HEK293 (cell line): ENCODE measurements at regions not wholly inside any gene's neighbourhood (a gene's known extent, or its start where the extent isn't known, plus 50 kb on each side); places are given as distances from the start of the nearest gene placed in this dataset.

Source experiments
- CTCF ChIA-PET: fragments of 350-600 bp; formaldehyde crosslinking; extraction: SDS; loops from one replicate; lab custom pipeline; 2021; ENCODE audit warnings: antibody characterized with exemption; lab: Yijun Ruan, JAX
- POLR2A ChIA-PET: fragments of 300-600 bp; formaldehyde crosslinking; extraction: SDS; loops from one replicate; lab custom pipeline; 2020; ENCODE audit warnings: antibody characterized with exemption, inconsistent platforms; lab: Yijun Ruan, JAX
- H3K27ac ChIP-seq: fragments of 200-500 bp; sonication (Bioruptor generic); 2 replicates; pipeline ENCODE4 v1.5.1; 2014; ENCODE audit warnings: low read depth, low read length, control low read depth, inconsistent platforms; ENCODE audit errors: extremely low read depth
- H3K36me3 ChIP-seq, 2 experiments: fragments of 200-500 bp in 1 of 2; sonication (Bioruptor generic) in 1 of 2; 1 replicate in 1 of 2; 2 replicates in 1 of 2; pipeline ENCODE4 v1.5.1; 2014 to 2017; ENCODE audit warnings: inconsistent platforms in 2 of 2, low read length in 2 of 2; ENCODE audit not compliant: control insufficient read depth in 2 of 2, insufficient read depth in 1 of 2
- H3K4me1 ChIP-seq: fragments of 200-500 bp; sonication (Bioruptor generic); 2 replicates; pipeline ENCODE4 v1.5.1; 2014; ENCODE audit warnings: mild to moderate bottlenecking, low read length, inconsistent platforms; ENCODE audit not compliant: control insufficient read depth, insufficient read depth
- H3K4me3 ChIP-seq: 2 replicates; pipeline ENCODE4 v1.5.1; 2011; ENCODE audit warnings: low read depth, mild to moderate bottlenecking, control low read depth, low read length, moderate library complexity
- H3K9me3 ChIP-seq: fragments of 200-500 bp; sonication (Bioruptor generic); 2 replicates; pipeline ENCODE4 v1.5.1; 2014; ENCODE audit warnings: low read depth, low read length, inconsistent platforms; ENCODE audit not compliant: control insufficient read depth, insufficient read depth
- BCL11B ChIP-seq: fragments of 450-650 bp; formaldehyde crosslinking; IDR thresholded peaks from 2 replicates; pipeline ENCODE4 v1.5.1; 2016; ENCODE audit warnings: low read depth, missing biosample characterization, missing genetic modification characterization
- OSR2 ChIP-seq: fragments of 450-650 bp; formaldehyde crosslinking; IDR thresholded peaks from 2 replicates; pipeline ENCODE4 v1.5.1; 2016; ENCODE audit warnings: missing biosample characterization, missing genetic modification characterization
- OVOL3 ChIP-seq: fragments of 450-650 bp; formaldehyde crosslinking; IDR thresholded peaks from 2 replicates; pipeline ENCODE4 v1.5.1; 2016; ENCODE audit warnings: missing biosample characterization, missing genetic modification characterization
- SALL2 ChIP-seq: fragments of 450-650 bp; formaldehyde crosslinking; IDR thresholded peaks from 2 replicates; pipeline ENCODE4 v1.5.0; 2017; ENCODE audit warnings: missing biosample characterization, mild to moderate bottlenecking, missing genetic modification characterization, borderline replicate concordance
- TCF7L2 ChIP-seq: IDR thresholded peaks from 2 replicates; pipeline ENCODE4 v1.6.1; 2011; ENCODE audit warnings: low read depth, mild to moderate bottlenecking, inconsistent platforms, low read length, moderate library complexity, borderline replicate concordance
- YY1 ChIP-seq: fragments of 450-650 bp; formaldehyde crosslinking; IDR thresholded peaks from 2 replicates; pipeline ENCODE4 v1.5.1; 2018; ENCODE audit warnings: missing biosample characterization, missing genetic modification characterization
- ZBTB48 ChIP-seq: fragments of 450-650 bp; formaldehyde crosslinking; IDR thresholded peaks from 2 replicates; pipeline ENCODE4 v1.5.1; 2016; ENCODE audit warnings: missing biosample characterization, missing genetic modification characterization
- ZNF10 ChIP-seq: fragments of 450-650 bp; formaldehyde crosslinking; IDR thresholded peaks from 2 replicates; pipeline ENCODE4 v1.5.1; 2017; ENCODE audit warnings: missing biosample characterization, missing genetic modification characterization
- ZNF121 ChIP-seq: fragments of 450-650 bp; formaldehyde crosslinking; IDR thresholded peaks from 2 replicates; pipeline ENCODE4 v1.5.1; 2016; ENCODE audit warnings: missing biosample characterization, missing genetic modification characterization
- ZNF248 ChIP-seq: fragments of 450-650 bp; formaldehyde crosslinking; IDR thresholded peaks from 2 replicates; pipeline ENCODE4 v1.5.1; 2017; ENCODE audit warnings: missing biosample characterization, missing genetic modification characterization
- ZNF501 ChIP-seq: fragments of 450-650 bp; formaldehyde crosslinking; IDR thresholded peaks from 2 replicates; pipeline ENCODE4 v1.5.1; 2016; ENCODE audit warnings: missing biosample characterization, missing genetic modification characterization
- ZNF521 ChIP-seq: fragments of 450-650 bp; formaldehyde crosslinking; IDR thresholded peaks from 2 replicates; pipeline ENCODE4 v1.5.1; 2017; ENCODE audit warnings: missing biosample characterization, mild to moderate bottlenecking, missing genetic modification characterization
- ZNF571 ChIP-seq: fragments of 450-650 bp; formaldehyde crosslinking; IDR thresholded peaks from 2 replicates; pipeline ENCODE4 v1.5.0; 2017; ENCODE audit warnings: missing biosample characterization, missing genetic modification characterization
- ZNF585B ChIP-seq: fragments of 450-650 bp; formaldehyde crosslinking; IDR thresholded peaks from 2 replicates; pipeline ENCODE4 v1.5.1; 2016; ENCODE audit warnings: missing biosample characterization, missing genetic modification characterization
- ZNF600 ChIP-seq: fragments of 450-650 bp; formaldehyde crosslinking; IDR thresholded peaks from 2 replicates; pipeline ENCODE4 v1.5.1; 2016; ENCODE audit warnings: missing biosample characterization, missing genetic modification characterization
- ZNF707 ChIP-seq: fragments of 450-650 bp; formaldehyde crosslinking; IDR thresholded peaks from 2 replicates; pipeline ENCODE4 v1.5.1; 2016; ENCODE audit warnings: missing biosample characterization, missing genetic modification characterization
- ZNF76 ChIP-seq: fragments of 450-650 bp; formaldehyde crosslinking; IDR thresholded peaks from 2 replicates; pipeline ENCODE4; 2016; ENCODE audit warnings: low read depth, missing biosample characterization, missing genetic modification characterization, borderline replicate concordance
- ZNF785 ChIP-seq: fragments of 450-650 bp; formaldehyde crosslinking; IDR thresholded peaks from 2 replicates; pipeline ENCODE4 v1.5.1; 2016; ENCODE audit warnings: missing biosample characterization, missing genetic modification characterization
- ZNF837 ChIP-seq: fragments of 450-650 bp; formaldehyde crosslinking; IDR thresholded peaks from 2 replicates; pipeline ENCODE4 v1.5.1; 2016; ENCODE audit warnings: missing biosample characterization, missing genetic modification characterization
- TF ChIP-seq, protein P1 (sequence below): fragments of 450-650 bp; formaldehyde crosslinking; IDR thresholded peaks from 2 replicates; pipeline ENCODE4 v1.5.1; 2016; ENCODE audit warnings: missing biosample characterization, missing genetic modification characterization
- TF ChIP-seq, protein P2 (sequence below): fragments of 450-650 bp; formaldehyde crosslinking; IDR thresholded peaks from 2 replicates; pipeline ENCODE4 v1.5.1; 2016; ENCODE audit warnings: missing biosample characterization, missing genetic modification characterization
- TF ChIP-seq, protein P3 (sequence below): fragments of 450-650 bp; formaldehyde crosslinking; IDR thresholded peaks from 2 replicates; pipeline ENCODE4 v1.5.1; 2016; ENCODE audit warnings: missing biosample characterization, missing genetic modification characterization
- TF ChIP-seq, protein P4 (sequence below): fragments of 450-650 bp; formaldehyde crosslinking; IDR thresholded peaks from 2 replicates; pipeline ENCODE4 v1.5.1; 2016; ENCODE audit warnings: missing biosample characterization, missing genetic modification characterization
- TF ChIP-seq, protein P5 (sequence below): fragments of 450-650 bp; formaldehyde crosslinking; IDR thresholded peaks from 2 replicates; pipeline ENCODE4 v1.5.1; 2016; ENCODE audit warnings: missing biosample characterization, missing genetic modification characterization
- TF ChIP-seq, protein P6 (sequence below): fragments of 450-650 bp; formaldehyde crosslinking; IDR thresholded peaks from 2 replicates; pipeline ENCODE4; 2016; ENCODE audit warnings: missing biosample characterization, missing genetic modification characterization

DNA sequence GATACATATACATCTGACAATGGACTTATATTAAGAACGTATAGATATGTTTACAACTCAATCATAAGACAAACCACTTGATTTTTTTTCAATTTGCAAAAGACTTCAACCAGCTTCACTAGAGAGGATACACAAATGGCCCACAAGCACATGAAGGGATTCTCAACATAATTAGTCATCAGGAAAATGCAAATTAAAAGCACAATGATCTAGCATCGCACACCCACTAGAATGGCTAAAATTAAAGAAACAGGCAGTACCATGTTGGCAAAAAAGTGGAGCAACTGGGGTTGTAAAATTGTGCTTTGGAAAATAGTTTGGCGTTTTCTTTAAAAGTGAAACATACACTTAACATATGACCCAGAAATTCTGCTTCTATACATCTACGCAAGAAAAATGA, 80.0 kb upstream of the TRIO start (continued):
- TF ChIP-seq, protein P1, sequence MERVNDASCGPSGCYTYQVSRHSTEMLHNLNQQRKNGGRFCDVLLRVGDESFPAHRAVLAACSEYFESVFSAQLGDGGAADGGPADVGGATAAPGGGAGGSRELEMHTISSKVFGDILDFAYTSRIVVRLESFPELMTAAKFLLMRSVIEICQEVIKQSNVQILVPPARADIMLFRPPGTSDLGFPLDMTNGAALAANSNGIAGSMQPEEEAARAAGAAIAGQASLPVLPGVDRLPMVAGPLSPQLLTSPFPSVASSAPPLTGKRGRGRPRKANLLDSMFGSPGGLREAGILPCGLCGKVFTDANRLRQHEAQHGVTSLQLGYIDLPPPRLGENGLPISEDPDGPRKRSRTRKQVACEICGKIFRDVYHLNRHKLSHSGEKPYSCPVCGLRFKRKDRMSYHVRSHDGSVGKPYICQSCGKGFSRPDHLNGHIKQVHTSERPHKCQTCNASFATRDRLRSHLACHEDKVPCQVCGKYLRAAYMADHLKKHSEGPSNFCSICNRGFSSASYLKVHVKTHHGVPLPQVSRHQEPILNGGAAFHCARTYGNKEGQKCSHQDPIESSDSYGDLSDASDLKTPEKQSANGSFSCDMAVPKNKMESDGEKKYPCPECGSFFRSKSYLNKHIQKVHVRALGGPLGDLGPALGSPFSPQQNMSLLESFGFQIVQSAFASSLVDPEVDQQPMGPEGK = no peak
- TF ChIP-seq ZNF785 (tag by site-specific recombination) = no peak
- no peak for TF ChIP-seq SALL2
- TF ChIP-seq TCF7L2 = no peak
- no peak for TF ChIP-seq ZNF521 (tag by site-specific recombination)
- TF ChIP-seq ZNF121 = no peak
- TF ChIP-seq, protein P2, sequence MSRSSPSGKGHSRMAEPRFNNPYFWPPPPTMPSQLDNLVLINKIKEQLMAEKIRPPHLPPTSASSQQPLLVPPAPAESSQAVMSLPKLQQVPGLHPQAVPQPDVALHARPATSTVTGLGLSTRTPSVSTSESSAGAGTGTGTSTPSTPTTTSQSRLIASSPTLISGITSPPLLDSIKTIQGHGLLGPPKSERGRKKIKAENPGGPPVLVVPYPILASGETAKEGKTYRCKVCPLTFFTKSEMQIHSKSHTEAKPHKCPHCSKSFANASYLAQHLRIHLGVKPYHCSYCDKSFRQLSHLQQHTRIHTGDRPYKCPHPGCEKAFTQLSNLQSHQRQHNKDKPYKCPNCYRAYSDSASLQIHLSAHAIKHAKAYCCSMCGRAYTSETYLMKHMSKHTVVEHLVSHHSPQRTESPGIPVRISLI (tag by site-specific recombination) = no peak
- no peak for TF ChIP-seq ZNF585B
- TF ChIP-seq, protein P3, sequence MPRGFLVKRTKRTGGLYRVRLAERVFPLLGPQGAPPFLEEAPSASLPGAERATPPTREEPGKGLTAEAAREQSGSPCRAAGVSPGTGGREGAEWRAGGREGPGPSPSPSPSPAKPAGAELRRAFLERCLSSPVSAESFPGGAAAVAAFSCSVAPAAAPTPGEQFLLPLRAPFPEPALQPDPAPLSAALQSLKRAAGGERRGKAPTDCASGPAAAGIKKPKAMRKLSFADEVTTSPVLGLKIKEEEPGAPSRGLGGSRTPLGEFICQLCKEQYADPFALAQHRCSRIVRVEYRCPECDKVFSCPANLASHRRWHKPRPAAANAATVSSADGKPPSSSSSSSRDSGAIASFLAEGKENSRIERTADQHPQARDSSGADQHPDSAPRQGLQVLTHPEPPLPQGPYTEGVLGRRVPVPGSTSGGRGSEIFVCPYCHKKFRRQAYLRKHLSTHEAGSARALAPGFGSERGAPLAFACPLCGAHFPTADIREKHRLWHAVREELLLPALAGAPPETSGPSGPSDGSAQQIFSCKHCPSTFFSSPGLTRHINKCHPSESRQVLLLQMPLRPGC = no peak
- TF ChIP-seq, protein P4, sequence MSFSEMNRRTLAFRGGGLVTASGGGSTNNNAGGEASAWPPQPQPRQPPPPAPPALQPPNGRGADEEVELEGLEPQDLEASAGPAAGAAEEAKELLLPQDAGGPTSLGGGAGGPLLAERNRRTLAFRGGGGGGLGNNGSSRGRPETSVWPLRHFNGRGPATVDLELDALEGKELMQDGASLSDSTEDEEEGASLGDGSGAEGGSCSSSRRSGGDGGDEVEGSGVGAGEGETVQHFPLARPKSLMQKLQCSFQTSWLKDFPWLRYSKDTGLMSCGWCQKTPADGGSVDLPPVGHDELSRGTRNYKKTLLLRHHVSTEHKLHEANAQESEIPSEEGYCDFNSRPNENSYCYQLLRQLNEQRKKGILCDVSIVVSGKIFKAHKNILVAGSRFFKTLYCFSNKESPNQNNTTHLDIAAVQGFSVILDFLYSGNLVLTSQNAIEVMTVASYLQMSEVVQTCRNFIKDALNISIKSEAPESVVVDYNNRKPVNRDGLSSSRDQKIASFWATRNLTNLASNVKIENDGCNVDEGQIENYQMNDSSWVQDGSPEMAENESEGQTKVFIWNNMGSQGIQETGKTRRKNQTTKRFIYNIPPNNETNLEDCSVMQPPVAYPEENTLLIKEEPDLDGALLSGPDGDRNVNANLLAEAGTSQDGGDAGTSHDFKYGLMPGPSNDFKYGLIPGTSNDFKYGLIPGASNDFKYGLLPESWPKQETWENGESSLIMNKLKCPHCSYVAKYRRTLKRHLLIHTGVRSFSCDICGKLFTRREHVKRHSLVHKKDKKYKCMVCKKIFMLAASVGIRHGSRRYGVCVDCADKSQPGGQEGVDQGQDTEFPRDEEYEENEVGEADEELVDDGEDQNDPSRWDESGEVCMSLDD (tag by site-specific recombination) = no peak
- no peak for TF ChIP-seq ZNF501 (tag by site-specific recombination)
- TF ChIP-seq, all 188 proteins: peak for 0

DNA sequence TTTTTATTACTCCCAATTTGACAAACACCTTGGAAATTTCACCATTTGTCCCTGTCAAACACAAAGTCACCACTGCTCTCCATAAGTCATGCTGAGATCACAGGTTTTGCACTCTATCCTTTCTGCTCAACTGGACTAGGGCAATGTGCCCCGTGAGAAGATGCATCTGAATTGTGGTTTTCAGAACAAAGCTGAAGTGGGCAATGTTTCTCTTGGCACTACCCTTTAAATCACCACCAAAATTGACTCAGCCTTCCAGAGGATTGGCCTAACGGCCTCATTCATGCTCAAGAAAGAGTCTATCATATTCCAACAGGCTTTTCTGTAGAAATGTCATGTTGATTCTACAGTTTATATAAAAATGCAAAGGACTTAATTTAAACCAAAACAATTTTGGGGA, 81.0 kb upstream of the TRIO start:
- Histone ChIP-seq H3K9me3 (no peaks in the 10 kb centered on the region), H3K4me3 (no peak overlapping the region), H3K27ac (no peak overlapping the region), H3K36me3 (no peaks in the 10 kb centered on the region), H3K4me1 (no peaks in the 10 kb centered on the region)
- ChIA-PET POLR2A (no interaction called here), CTCF (interaction anchor here (0.7 kb wide), 2 partner anchors 12 to 952 kb away, joined by 3 read pairs; no protein-coding TSS in a partner anchor)
- TF ChIP-seq ZNF76 = no peak
- TF ChIP-seq ZNF571 (tag by site-specific recombination) = no peak
- TF ChIP-seq, protein P5, sequence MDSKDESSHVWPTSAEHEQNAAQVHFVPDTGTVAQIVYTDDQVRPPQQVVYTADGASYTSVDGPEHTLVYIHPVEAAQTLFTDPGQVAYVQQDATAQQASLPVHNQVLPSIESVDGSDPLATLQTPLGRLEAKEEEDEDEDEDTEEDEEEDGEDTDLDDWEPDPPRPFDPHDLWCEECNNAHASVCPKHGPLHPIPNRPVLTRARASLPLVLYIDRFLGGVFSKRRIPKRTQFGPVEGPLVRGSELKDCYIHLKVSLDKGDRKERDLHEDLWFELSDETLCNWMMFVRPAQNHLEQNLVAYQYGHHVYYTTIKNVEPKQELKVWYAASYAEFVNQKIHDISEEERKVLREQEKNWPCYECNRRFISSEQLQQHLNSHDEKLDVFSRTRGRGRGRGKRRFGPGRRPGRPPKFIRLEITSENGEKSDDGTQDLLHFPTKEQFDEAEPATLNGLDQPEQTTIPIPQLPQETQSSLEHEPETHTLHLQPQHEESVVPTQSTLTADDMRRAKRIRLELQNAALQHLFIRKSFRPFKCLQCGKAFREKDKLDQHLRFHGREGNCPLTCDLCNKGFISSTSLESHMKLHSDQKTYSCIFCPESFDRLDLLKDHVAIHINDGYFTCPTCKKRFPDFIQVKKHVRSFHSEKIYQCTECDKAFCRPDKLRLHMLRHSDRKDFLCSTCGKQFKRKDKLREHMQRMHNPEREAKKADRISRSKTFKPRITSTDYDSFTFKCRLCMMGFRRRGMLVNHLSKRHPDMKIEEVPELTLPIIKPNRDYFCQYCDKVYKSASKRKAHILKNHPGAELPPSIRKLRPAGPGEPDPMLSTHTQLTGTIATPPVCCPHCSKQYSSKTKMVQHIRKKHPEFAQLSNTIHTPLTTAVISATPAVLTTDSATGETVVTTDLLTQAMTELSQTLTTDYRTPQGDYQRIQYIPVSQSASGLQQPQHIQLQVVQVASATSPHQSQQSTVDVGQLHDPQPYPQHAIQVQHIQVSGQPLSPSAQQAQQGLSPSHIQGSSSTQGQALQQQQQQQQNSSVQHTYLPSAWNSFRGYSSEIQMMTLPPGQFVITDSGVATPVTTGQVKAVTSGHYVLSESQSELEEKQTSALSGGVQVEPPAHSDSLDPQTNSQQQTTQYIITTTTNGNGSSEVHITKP (tag by site-specific recombination) = no peak
- no peak for TF ChIP-seq ZNF10 (tag by site-specific recombination)
- no peak for TF ChIP-seq OVOL3 (tag by site-specific recombination)
- no peak for TF ChIP-seq ZBTB48
- no peak for TF ChIP-seq ZNF707 (tag by site-specific recombination)
- TF ChIP-seq, protein P6, sequence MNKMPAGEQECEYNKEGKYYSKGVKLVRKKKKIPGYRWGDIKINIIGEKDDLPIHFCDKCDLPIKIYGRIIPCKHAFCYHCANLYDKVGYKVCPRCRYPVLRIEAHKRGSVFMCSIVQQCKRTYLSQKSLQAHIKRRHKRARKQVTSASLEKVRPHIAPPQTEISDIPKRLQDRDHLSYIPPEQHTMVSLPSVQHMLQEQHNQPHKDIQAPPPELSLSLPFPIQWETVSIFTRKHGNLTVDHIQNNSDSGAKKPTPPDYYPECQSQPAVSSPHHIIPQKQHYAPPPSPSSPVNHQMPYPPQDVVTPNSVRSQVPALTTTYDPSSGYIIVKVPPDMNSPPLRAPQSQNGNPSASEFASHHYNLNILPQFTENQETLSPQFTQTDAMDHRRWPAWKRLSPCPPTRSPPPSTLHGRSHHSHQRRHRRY (tag by site-specific recombination) = no peak
- no peak for TF ChIP-seq ZNF521 (tag by site-specific recombination)
- TF ChIP-seq ZNF837 (tag by site-specific recombination) = no peak
- TF ChIP-seq ZNF600 (tag by site-specific recombination) = no peak
- no peak for TF ChIP-seq OSR2 (tag by site-specific recombination)
- TF ChIP-seq ZNF248 (tag by site-specific recombination) = no peak
- TF ChIP-seq ZNF121 = no peak
- TF ChIP-seq YY1 (tag by site-specific recombination) = no peak
- TF ChIP-seq BCL11B (tag by site-specific recombination) = no peak
